ACC112 (cell line): ENCODE measurements at regions not wholly inside any gene's neighbourhood (a gene's known extent, or its start where the extent isn't known, plus 50 kb on each side); places are given as distances from the start of the nearest gene placed in this dataset.

Source experiments
- H2AFZ ChIP-seq: fragments of 200-600 bp; sonication (generic); one replicate; pipeline ENCODE4 v1.6.0; 2017; ENCODE audit warnings: antibody characterized with exemption, low read length; ENCODE audit not compliant: unreplicated experiment
- H3K27ac ChIP-seq: fragments of 200-600 bp; sonication (generic); 2 replicates; pipeline ENCODE4 v1.5.1; 2014; ENCODE audit warnings: low read depth, mild to moderate bottlenecking, antibody characterized with exemption, low read length, moderate library complexity
- H3K27me3 ChIP-seq: fragments of 200-600 bp; sonication (generic); 2 replicates; pipeline ENCODE4 v1.6.1; 2014; ENCODE audit warnings: mild to moderate bottlenecking, antibody characterized with exemption, low read length, moderate library complexity, mixed read lengths; ENCODE audit not compliant: insufficient read depth
- H3K36me3 ChIP-seq: fragments of 200-600 bp; sonication (generic); 2 replicates; pipeline ENCODE4 v1.6.1; 2016; ENCODE audit warnings: mild to moderate bottlenecking, antibody characterized with exemption, low read length, moderate library complexity, mixed read lengths; ENCODE audit not compliant: insufficient read depth
- H3K4me1 ChIP-seq: fragments of 200-600 bp; sonication (generic); one replicate; pipeline ENCODE4 v1.6.1; 2016; ENCODE audit warnings: low read length, mixed read lengths; ENCODE audit not compliant: insufficient read depth, unreplicated experiment, control insufficient read depth
- H3K4me3 ChIP-seq: fragments of 200-600 bp; sonication (generic); 2 replicates; pipeline ENCODE4 v1.5.1; 2014; ENCODE audit warnings: mild to moderate bottlenecking, low read depth, low read length
- H3K79me2 ChIP-seq: fragments of 200-600 bp; sonication (generic); one replicate; pipeline ENCODE4 v1.6.0; 2016; ENCODE audit warnings: low read length; ENCODE audit not compliant: control insufficient read depth, unreplicated experiment, insufficient read depth

DNA sequence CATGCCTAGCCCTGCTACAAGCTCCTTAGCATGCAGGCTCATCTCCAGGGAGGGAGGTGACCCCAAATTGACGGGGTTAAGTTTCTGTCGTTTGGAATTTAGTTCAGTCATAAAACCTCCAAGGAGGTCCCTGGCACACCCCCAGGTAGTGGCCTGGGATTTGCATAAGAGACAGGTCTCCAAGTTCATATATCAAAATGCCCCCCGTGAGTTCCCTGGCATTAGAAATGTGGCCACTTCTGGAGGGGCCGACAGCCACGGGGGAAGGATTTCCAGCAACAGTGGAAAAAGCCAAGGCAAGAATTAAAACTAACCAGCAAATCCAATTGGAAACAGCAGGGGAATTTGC lies 228.8 kb downstream of the BCL11B start:
- Histone ChIP-seq H3K27me3 (no peaks in the 10 kb centered on the region), H3K4me1 (no peaks in the 10 kb centered on the region), H2AFZ (no peak overlapping the region), H3K79me2 (no peaks in the 10 kb centered on the region), H3K27ac (no peak overlapping the region), H3K4me3 (no peak overlapping the region), H3K36me3 (no peaks in the 10 kb centered on the region)

DNA sequence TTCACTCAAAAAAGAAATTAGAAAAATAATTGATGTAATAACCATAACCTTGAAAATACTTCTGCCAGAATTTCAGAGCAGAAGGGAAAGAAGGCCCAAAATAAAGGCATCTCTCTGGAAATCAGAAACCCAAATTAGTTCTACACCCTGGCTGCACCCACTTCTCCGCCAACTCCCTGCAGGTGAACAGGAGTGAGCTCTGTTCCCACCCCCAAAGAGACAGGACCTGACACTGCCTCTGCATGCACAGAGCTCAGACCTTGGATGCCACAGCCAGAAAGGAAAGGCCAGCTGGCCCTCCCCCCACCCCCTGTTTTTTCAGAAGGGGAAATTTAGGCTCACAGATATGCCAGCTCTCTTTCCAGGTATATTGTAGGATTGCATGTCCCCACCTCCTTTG lies 228.2 kb downstream of the BCL11B start:
- H3K27me3 ChIP-seq = no peaks in the 10 kb centered on the region
- H3K79me2 ChIP-seq = no peaks in the 10 kb centered on the region
- no peak overlapping the region for H3K27ac ChIP-seq
- H3K4me3 ChIP-seq = no peak overlapping the region
- no peaks in the 10 kb centered on the region for H3K36me3 ChIP-seq
- no peak overlapping the region for H2AFZ ChIP-seq
- no peaks in the 10 kb centered on the region for H3K4me1 ChIP-seq

DNA sequence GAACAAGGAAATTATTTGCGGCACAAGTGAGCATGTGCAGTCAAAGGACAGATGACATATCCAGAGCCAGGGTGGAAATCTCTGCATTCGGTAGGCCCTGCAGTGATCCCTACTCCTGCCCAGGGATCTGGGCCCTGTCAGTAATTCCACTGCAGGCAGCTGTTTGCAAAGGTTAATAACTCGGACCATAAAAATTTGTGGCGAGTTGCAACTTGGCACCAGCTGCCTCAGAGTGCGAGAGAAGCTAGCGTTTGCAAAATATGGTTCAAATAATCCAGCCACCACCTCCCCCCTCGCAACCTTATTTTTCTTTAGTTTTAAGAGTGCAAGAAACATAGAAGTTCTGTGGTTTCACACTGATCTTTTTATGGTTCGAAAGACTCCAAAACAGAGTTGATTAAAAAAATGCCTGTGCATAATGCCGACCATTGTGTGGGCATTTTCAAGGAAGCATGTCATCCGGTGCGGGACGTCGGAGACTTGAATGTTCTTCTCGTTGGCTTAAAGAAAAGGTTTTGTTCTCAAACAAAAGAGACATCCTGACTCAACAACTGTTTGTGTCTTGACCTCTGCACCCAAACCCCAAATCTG lies 224.5 kb downstream of the BCL11B start:
- no peaks in the 10 kb centered on the region for H3K4me1 ChIP-seq
- no peaks in the 10 kb centered on the region for H3K27me3 ChIP-seq
- H3K27ac ChIP-seq = no peak overlapping the region
- H3K4me3 ChIP-seq = no peak overlapping the region
- H3K79me2 ChIP-seq = no peaks in the 10 kb centered on the region
- no peaks in the 10 kb centered on the region for H3K36me3 ChIP-seq
- H2AFZ ChIP-seq = no peak overlapping the region

DNA sequence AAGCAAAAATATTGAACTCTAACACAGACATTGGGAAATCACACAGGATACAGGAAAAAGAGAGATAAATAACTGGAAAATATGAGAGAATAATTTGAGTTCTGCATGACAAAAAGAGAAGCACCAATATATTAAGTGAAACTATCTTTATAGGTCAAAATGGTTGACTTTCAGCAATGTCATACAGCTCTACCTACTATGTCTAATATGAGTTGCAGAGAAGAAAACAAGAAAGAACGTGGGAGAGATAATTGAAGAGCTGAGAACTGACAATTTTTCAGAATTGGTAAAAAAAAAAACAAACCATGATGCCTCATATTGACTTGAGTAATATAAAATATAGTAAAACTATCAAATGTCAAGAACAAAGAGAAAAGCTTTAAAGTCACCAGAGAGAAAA lies 221.7 kb downstream of the BCL11B start:
- H3K27me3 ChIP-seq = no peaks in the 10 kb centered on the region
- no peaks in the 10 kb centered on the region for H3K4me1 ChIP-seq
- no peak overlapping the region for H3K27ac ChIP-seq
- H3K4me3 ChIP-seq = no peak overlapping the region
- H2AFZ ChIP-seq = no peak overlapping the region
- H3K36me3 ChIP-seq = no peaks in the 10 kb centered on the region
- H3K79me2 ChIP-seq = no peaks in the 10 kb centered on the region

DNA sequence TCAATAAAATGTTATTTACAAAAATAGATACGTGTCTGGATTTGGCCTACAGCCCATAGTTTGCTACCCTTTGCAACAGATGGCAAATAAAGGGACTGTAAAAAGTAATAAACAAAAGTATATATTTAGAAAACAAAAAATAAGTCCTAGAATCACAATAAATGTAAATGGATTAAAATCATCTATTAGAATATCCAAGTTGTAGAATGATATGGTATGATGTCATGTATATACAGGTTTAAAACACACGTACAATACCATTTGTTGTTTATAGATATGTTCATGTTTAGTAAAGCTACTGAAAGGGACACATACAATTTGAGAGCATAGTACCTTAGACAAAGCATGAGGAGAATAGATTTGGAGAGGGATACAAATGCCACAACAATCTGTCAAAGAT lies 219.5 kb downstream of the BCL11B start:
- no peaks in the 10 kb centered on the region for H3K4me1 ChIP-seq
- H3K4me3 ChIP-seq = no peak overlapping the region
- H2AFZ ChIP-seq = no peak overlapping the region
- H3K27me3 ChIP-seq = no peaks in the 10 kb centered on the region
- H3K79me2 ChIP-seq = no peaks in the 10 kb centered on the region
- no peaks in the 10 kb centered on the region for H3K36me3 ChIP-seq
- no peak overlapping the region for H3K27ac ChIP-seq

DNA sequence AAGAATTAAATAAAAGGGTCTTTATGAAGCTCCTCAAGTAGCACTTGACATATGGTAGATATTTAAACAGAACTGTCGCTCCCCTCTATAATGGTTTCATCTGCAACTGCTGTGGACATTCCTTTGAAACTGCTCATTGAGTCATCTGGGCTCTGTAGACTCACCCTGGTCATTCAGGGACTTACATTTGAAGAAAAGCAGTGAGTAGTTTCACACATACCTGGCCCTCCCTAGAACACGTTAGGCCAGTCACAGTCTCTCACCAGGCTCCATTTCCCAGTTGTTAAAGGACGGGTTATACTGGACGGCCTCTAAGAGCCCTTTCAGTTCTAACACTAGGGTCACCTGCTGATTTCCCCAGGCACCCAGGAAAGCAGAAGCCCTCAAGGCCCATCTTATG lies 217.0 kb downstream of the BCL11B start:
- Histone ChIP-seq H3K4me3 (no peak overlapping the region), H3K79me2 (no peaks in the 10 kb centered on the region), H3K27me3 (no peaks in the 10 kb centered on the region), H3K27ac (no peak overlapping the region), H3K4me1 (no peaks in the 10 kb centered on the region), H2AFZ (no peak overlapping the region), H3K36me3 (no peaks in the 10 kb centered on the region)

DNA sequence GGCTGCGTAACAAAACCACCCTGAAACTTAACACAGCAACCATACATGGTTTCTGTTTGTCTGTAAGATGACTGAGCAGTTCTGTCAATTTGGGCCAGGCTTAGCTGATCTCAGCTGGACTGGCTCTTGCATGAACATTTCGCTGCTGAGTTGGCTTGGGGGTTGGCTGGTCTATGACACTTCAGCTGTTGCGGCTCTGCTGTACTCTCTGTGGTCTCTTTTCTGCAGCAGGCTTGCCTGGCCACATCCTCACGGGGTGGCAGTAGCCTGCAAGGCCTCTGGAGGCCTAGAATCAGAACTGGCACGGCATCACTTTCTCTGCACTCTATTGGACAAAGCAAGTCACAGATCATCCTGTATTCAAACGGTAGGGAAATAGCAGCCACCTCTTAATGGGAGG lies 216.2 kb downstream of the BCL11B start:
- Histone ChIP-seq H3K4me3 (no peak overlapping the region), H3K27me3 (no peaks in the 10 kb centered on the region), H3K79me2 (no peaks in the 10 kb centered on the region), H3K27ac (no peak overlapping the region), H3K4me1 (no peaks in the 10 kb centered on the region), H2AFZ (no peak overlapping the region), H3K36me3 (no peaks in the 10 kb centered on the region)

DNA sequence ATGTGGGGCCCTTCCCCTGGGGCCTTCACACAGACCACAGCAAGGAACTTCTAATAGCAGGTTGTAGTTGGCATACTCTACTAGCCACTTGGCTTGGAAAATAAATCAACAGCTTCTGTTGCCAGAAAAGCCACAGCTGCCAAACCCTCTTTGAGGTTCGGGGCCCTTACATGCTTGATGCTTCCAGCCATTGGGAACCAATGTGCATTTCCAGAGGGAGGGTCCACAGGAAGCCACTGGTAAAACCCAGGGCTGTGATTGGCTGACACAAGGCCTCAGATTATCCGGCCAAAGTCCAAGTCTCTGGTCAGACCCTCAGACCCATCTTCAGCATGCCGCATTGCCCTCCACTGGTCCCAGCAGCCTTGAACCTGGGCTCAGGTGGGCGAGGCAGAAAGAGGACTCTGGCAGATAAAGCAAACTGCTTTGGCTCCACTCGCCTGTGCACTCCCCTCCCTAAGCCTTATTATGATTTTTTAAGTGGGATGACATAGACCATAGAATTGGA lies 214.4 kb downstream of the BCL11B start:
- Histone ChIP-seq H3K4me1 (no peaks in the 10 kb centered on the region), H3K27ac (no peak overlapping the region), H3K4me3 (no peak overlapping the region), H3K27me3 (no peaks in the 10 kb centered on the region), H2AFZ (no peak overlapping the region), H3K79me2 (no peaks in the 10 kb centered on the region), H3K36me3 (no peaks in the 10 kb centered on the region)

DNA sequence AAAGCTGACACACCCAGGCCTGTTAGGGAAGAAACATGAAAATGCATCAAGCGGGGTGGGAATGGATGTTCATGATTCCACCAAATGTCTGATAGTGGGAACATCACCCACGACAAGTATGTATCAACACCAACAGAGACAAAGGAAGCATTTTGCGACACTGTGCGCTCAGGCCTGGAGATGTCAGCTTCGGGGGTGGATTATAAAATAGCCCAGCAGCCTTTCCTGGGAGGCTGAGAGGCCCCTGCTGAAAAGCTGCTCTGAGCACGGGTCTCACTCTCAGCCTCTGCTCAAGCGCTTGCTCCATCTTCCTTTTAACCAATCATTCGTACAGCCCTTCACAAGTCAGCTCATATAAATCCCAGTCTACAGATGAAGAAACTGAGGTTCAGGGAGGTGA lies 213.5 kb downstream of the BCL11B start:
- H3K27ac ChIP-seq = no peak overlapping the region
- H3K27me3 ChIP-seq = no peaks in the 10 kb centered on the region
- H3K4me3 ChIP-seq = no peak overlapping the region
- no peaks in the 10 kb centered on the region for H3K79me2 ChIP-seq
- H2AFZ ChIP-seq = no peak overlapping the region
- no peaks in the 10 kb centered on the region for H3K36me3 ChIP-seq
- no peaks in the 10 kb centered on the region for H3K4me1 ChIP-seq

DNA sequence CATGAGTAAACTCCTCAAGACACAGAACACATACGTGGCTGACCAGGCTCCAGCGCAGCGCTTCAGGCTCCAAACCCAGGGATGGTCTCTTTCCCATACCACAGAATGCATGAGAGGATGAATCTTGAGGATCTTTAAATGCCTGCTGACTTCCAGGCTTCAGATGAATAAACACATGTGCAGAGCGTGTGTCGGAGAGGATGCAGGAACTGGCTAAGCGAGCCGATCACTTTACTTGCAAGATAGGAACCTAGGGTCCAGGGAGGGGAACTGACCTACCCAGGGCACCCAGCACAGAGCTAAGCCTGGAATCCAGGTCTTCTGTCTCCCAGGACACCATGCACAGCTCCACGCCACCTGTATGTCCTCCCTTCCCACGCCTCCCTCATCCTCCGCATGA lies 209.8 kb downstream of the BCL11B start:
- no peaks in the 10 kb centered on the region for H3K36me3 ChIP-seq
- no peaks in the 10 kb centered on the region for H3K4me1 ChIP-seq
- no peak overlapping the region for H3K27ac ChIP-seq
- H3K27me3 ChIP-seq = no peaks in the 10 kb centered on the region
- H3K4me3 ChIP-seq = no peak overlapping the region
- no peak overlapping the region for H2AFZ ChIP-seq
- H3K79me2 ChIP-seq = no peaks in the 10 kb centered on the region

DNA sequence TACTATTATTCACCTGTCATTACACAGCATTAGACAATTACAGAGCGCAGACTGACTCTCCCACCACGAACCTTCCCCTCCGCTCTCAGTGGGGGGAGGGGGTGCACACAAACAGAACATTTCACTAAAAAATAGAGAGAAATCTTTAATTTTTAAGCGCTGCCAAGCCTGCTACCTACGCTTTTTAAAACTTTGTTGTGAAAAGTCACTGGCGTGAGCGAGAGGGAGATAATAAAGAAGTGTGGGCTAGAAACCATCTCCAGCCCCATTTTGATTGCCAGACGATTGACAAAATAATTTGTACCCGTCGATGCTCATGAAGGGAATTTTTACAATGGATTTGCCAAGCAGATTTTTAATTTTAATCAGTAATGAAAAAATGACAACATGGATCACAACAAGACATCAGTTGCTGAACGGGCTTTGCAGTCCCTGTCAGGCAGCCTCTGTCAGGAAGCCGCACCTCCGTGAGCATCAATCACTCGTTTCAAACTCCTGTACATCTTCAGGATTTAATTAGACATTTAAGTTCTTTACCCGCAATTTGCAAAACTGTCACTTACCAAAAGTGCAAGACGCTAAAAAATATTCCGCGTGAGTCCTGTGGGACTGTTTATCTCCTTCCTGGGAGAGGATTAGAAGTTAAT lies 209.1 kb downstream of the BCL11B start:
- Histone ChIP-seq H3K27ac (no peak overlapping the region), H3K4me3 (no peak overlapping the region), H2AFZ (no peak overlapping the region), H3K27me3 (no peaks in the 10 kb centered on the region), H3K36me3 (no peaks in the 10 kb centered on the region), H3K79me2 (no peaks in the 10 kb centered on the region), H3K4me1 (no peaks in the 10 kb centered on the region)
